GM19193 (cell line): ENCODE measurements at regions not wholly inside any gene's neighbourhood (a gene's known extent, or its start where the extent isn't known, plus 50 kb on each side); places are given as distances from the start of the nearest gene placed in this dataset.

Experiments used
- POLR2A ChIP-seq: IDR thresholded peaks from 4 replicates; pipeline ENCODE4 v1.6.1; 2011; ENCODE audit not compliant: insufficient read depth, insufficient read length; ENCODE audit errors: extremely low read depth

DNA sequence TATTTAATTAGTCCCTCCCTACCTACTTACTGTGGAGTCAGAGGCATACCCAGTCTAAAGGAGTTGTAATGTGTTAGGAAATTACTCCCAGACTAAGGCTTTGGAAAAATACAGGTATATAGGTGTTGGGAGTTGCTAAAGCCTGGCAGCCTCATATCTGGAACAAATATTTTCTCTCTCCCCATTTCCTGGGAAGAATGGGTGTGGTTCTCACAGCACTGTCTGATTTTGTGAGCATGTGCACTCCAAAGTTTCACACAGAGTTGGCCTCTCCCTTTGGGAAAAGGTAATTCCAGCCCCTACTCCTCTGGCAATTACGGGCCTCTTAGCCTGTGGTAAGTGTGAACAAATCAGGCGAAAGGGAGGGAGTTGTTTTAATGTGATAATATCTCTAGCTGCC lies 187.0 kb downstream of the MID1IP1 start:
- no peak for TF ChIP-seq POLR2A

DNA sequence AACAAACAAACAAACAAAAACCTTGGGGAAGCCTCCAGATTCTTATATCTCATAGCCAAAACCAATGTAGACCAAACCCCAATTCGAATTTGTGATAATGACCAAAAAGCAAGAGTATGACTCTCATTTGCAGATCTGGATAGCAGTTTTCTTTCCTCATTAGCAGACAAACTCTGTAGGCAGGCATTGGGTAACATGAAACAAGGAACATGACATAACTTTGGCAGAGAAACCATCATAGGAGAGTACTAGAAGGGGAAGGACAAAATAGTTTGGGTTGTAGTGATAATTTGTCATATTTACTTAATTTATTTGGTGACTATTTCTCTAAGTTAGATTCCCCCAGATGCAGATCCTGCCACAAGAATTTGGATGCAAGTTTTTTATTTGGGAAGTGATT lies 187.8 kb downstream of the MID1IP1 start:
- TF ChIP-seq POLR2A = no peak

DNA sequence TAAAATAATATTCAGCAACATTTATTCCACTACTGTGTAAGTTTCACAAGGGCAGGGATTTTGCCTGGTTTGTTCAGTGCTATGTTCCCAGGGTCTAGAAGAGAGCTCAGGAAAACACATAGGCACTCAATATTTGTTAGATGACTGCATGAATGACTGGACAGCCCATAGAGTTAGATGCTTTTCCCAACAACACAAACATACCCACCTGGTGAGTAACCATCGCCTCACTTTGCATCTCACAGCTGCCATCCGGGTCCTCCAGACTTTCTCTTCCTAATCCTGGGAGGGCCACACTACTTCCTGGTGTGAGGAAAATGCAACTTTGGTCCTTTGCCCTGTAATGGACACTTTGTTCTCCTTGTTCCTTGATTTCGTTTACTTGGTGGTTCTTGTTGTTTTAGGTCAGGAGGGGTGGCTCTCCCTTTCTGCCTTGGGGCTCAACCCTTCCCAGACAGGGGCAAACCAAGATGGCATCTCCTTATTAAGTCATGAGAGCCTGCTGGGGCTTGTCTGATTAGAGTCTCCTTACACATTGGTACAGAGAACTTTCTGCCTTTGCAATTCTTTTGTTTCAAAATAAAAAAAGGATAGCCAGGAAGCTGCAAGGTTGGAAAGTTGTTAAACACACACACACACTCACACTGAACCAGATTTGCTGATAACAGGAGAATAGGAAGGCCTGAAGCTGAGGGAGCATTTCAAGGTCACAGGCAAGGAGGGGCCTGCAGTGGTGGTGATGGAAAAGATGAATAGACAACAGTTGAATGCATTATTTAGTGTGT lies 190.6 kb downstream of the MID1IP1 start:
- TF ChIP-seq POLR2A = no peak

DNA sequence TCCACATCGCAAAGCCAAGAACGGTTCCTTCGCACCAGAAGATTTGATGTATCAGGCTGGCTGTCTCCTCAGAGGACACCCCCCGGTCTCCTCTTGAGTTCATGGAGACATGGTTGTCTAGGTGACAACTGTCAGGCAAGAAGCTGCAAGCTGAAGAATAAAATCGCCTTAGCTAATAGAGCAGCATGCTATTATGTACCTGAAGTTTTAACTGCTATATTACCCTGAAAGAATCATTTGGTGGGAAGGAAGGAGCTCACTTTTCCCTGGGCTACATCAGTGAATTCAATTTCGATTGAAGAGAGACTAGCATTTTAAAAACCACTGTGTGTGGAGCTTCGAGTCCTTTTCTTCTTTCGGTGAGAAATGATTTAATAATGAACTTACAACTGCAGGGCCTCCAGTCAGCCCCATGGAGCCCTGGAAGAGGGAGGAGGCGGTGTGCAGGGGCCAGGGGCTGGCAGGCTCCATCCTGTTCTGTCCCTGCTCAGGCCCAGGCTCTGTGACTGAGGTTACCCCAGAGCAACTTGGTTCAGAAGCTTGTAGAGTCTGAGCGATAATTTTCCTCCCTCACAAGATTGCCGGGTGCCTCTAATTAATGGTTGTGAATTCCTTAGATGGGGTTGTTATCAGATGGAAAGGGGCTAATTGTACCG lies 191.3 kb downstream of the MID1IP1 start:
- TF ChIP-seq POLR2A = no peak

GRCh38 chrX:38993500-38993899 lies 192.2 kb downstream of the MID1IP1 start:
- TF ChIP-seq POLR2A = no peak

- no peak for TF ChIP-seq POLR2A
Observed at GRCh38 chrX:38999099-38999498, 197.8 kb downstream of the MID1IP1 start.

- no peak for TF ChIP-seq POLR2A
Observed at GRCh38 chrX:38999967-39000745, 198.9 kb downstream of the MID1IP1 start.

DNA sequence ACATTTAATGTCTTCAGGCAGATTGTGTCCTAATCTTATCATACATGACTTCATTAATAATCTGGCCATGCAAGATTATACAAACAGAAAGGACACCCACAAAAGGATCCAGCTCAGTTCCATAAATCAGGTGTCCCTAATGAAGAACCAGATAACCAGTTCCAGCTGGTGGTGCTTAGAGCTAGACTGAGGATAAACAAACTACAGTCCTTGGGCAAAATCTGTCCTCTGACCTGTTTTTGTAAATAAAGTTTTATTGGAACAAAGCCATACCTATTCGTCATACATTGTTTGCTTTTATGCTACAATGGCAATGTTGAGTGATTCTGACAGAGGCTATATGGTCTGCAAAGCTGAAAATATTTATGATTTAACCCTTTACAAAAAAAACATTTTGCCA lies 199.5 kb downstream of the MID1IP1 start:
- TF ChIP-seq POLR2A = no peak

- TF ChIP-seq POLR2A = no peak
Observed at GRCh38 chrX:39002466-39002865, 201.2 kb downstream of the MID1IP1 start.

GRCh38 chrX:39008549-39008948 lies 207.3 kb downstream of the MID1IP1 start:
- no peak for TF ChIP-seq POLR2A

DNA sequence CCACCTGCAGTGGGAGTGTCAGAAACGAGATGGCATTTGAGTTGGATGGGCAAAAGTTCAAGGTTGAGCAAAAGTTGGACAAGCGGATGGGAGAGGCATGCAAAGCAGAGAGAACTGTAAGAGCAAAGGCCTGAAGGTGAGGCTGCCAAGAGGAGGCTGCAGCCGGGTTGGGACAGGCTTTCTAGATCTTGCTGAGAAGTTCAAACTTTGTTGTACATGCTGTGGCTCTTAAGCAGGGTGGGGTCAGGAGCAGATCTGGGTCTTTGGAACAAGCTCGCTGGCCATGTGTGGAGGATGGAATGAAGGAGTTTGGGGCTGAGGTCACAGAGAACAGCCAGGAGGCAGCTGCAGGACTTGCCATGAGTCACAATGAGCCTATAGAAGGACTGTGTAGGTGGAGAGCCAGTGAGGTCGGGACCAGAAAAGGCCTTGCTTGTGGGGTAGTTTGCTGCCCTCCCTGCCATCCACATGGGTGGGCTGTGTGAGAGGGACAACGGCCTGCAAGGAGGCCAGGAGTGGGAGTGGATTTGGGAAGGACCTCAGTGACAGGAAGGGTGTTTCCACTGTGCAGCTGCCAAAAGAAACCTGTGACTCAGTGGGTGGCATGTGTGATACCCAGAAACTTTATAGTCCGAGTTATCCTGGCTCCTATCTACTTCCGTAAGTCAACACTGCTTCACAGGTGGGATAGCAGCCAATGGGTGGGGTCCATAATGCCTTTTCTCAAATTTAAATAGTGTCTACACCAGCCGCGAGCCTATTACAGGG lies 210.4 kb downstream of the MID1IP1 start:
- no peak for TF ChIP-seq POLR2A

GRCh38 chrX:39012621-39013111 lies 211.4 kb downstream of the MID1IP1 start:
- TF ChIP-seq POLR2A = no peak

GRCh38 chrX:39016556-39016955 lies 215.3 kb downstream of the MID1IP1 start:
- TF ChIP-seq POLR2A = no peak

- TF ChIP-seq POLR2A = no peak
Observed at GRCh38 chrX:39017077-39017476, 215.8 kb downstream of the MID1IP1 start.

DNA sequence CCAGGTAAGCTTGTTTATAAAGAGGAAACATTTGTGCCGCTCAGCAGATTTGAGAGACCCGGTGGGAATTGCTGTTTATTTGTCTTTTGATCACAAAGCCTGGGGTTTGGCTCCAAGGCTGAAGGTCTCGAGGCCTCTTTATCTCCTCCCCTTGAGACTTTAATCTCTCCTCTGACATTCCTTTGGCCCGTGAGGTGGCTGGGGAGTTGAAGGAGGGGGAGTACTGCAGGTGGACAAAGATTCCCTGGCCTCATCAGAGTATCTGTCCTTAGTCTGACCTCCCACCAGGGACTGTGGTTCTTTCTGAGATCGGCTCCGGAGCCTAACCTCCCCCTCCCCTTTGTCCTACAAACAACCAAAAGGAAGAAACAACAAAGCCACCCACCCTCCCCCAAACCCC lies 216.5 kb downstream of the MID1IP1 start:
- TF ChIP-seq POLR2A = no peak
